ENCODE measurements at regions not wholly inside any gene's neighbourhood (a gene's known extent, or its start where the extent isn't known, plus 50 kb on each side); places are given as distances from the start of the nearest gene placed in this dataset.

- TF ChIP-seq POLR2A (IDR thresholded peaks at IDR 0.05): no peak
- no peak for TF ChIP-seq POLR2AphosphoS5 (IDR thresholded peaks at IDR 0.05)
- TF ChIP-seq CTCF (IDR thresholded peaks at IDR 0.05 in 8 of 11, conservative IDR thresholded peaks at IDR 0.05 in 3 of 11): no peak
These were observed 170.9 kb downstream of the OXSM start for GRCh38 chr3:25960776-25961175.

Data from spleen (tissue), 7 donors.